H9 (cell line): ENCODE measurements at regions not wholly inside any gene's neighbourhood (a gene's known extent, or its start where the extent isn't known, plus 50 kb on each side); places are given as distances from the start of the nearest gene placed in this dataset.

Experiments
- DNase-seq: peaks from one replicate; pipeline ENCODE4 v3.0.0-alpha.2; 2017
- H2AFZ ChIP-seq: one replicate; pipeline ENCODE4 v1.6.1; 2013; ENCODE audit warnings: mild to moderate bottlenecking, low read length, control low read depth, moderate library complexity
- H2AK5ac ChIP-seq: 2 replicates; pipeline ENCODE4 v1.6.1; 2013; ENCODE audit warnings: low read length, control low read depth, mixed read lengths; ENCODE audit not compliant: insufficient read length
- H2BK120ac ChIP-seq: one replicate; pipeline ENCODE4 v1.6.1; 2013; ENCODE audit warnings: low read depth, mild to moderate bottlenecking, low read length, control low read depth, inconsistent platforms; ENCODE audit not compliant: poor library complexity, severe bottlenecking
- H2BK12ac ChIP-seq: 2 replicates; pipeline ENCODE4 v1.6.1; 2013; ENCODE audit warnings: low read length, control low read depth, mixed read lengths, low read depth; ENCODE audit not compliant: insufficient read length
- H2BK15ac ChIP-seq: 2 replicates; pipeline ENCODE4 v1.6.1; 2013; ENCODE audit warnings: low read depth, low read length, control low read depth
- H2BK20ac ChIP-seq: one replicate; pipeline ENCODE4 v1.6.1; 2013; ENCODE audit warnings: low read depth, mild to moderate bottlenecking, low read length, control low read depth, inconsistent platforms; ENCODE audit not compliant: poor library complexity, severe bottlenecking
- H2BK5ac ChIP-seq: 2 replicates; pipeline ENCODE4 v1.6.1; 2013; ENCODE audit warnings: low read length, control low read depth, mixed read lengths; ENCODE audit not compliant: insufficient read length
- H3K14ac ChIP-seq: 2 replicates; pipeline ENCODE4 v1.6.1; 2013; ENCODE audit warnings: low read length, control low read depth; ENCODE audit not compliant: insufficient read depth
- H3K18ac ChIP-seq: 2 replicates; pipeline ENCODE4 v1.6.1; 2013; ENCODE audit warnings: low read depth, mild to moderate bottlenecking, mixed read lengths, low read length, control low read depth; ENCODE audit not compliant: insufficient read length
- H3K23ac ChIP-seq: 2 replicates; pipeline ENCODE4 v1.6.1; 2013; ENCODE audit warnings: low read length, control low read depth, mixed read lengths, low read depth; ENCODE audit not compliant: insufficient read length
- H3K23me2 ChIP-seq: 2 replicates; pipeline ENCODE4 v1.6.1; 2013; ENCODE audit warnings: low read depth, mild to moderate bottlenecking, mixed read lengths, low read length, control low read depth; ENCODE audit not compliant: insufficient read length, poor library complexity, severe bottlenecking
- H3K27ac ChIP-seq: 2 replicates; pipeline ENCODE4 v1.5.1; 2013; ENCODE audit warnings: low read length, control low read depth, mixed read lengths, low read depth; ENCODE audit not compliant: insufficient read length
- H3K27me3 ChIP-seq: 2 replicates; pipeline ENCODE4 v1.6.1; 2013; ENCODE audit warnings: low read length, control low read depth, inconsistent platforms; ENCODE audit not compliant: insufficient read depth
- H3K4ac ChIP-seq: 2 replicates; pipeline ENCODE4 v1.6.1; 2013; ENCODE audit warnings: low read depth, mild to moderate bottlenecking, control low read depth, inconsistent platforms, low read length, moderate library complexity
- H3K4me1 ChIP-seq: 2 replicates; pipeline ENCODE4 v1.6.1; 2013; ENCODE audit warnings: low read length, control low read depth, inconsistent platforms; ENCODE audit not compliant: insufficient read depth
- H3K4me2 ChIP-seq: 2 replicates; pipeline ENCODE4 v1.6.1; 2013; ENCODE audit warnings: low read length, control low read depth, mixed read lengths; ENCODE audit not compliant: insufficient read length, insufficient read depth
- H3K56ac ChIP-seq: 2 replicates; pipeline ENCODE4 v1.6.1; 2013; ENCODE audit warnings: low read depth, mild to moderate bottlenecking, mixed read lengths, low read length, control low read depth; ENCODE audit not compliant: insufficient read length
- H3K79me1 ChIP-seq: 2 replicates; pipeline ENCODE4 v1.6.1; 2013; ENCODE audit warnings: low read depth, mild to moderate bottlenecking, moderate library complexity, low read length, control low read depth, inconsistent platforms; ENCODE audit not compliant: insufficient read depth, poor library complexity, severe bottlenecking
- H3K79me2 ChIP-seq: 2 replicates; pipeline ENCODE4 v1.6.1; 2013; ENCODE audit warnings: low read length, control low read depth, inconsistent platforms; ENCODE audit not compliant: insufficient read depth
- H3K9ac ChIP-seq: 2 replicates; pipeline ENCODE4 v1.6.1; 2013; ENCODE audit warnings: low read length, control low read depth, mixed read lengths; ENCODE audit not compliant: insufficient read length; ENCODE audit errors: extremely low read depth
- H3K9me3 ChIP-seq: one replicate; pipeline ENCODE4 v1.6.1; 2013; ENCODE audit warnings: low read depth, low read length, inconsistent platforms; ENCODE audit not compliant: control insufficient read depth
- H3T11ph ChIP-seq: one replicate; pipeline ENCODE4 v1.6.1; 2013; ENCODE audit warnings: mild to moderate bottlenecking, low read length, control low read depth, inconsistent platforms
- H4K20me1 ChIP-seq: one replicate; pipeline ENCODE4 v1.6.1; 2013; ENCODE audit not compliant: control insufficient read depth, insufficient read length, insufficient read depth
- H4K5ac ChIP-seq: 2 replicates; pipeline ENCODE4 v1.6.1; 2013; ENCODE audit warnings: low read depth, mild to moderate bottlenecking, mixed read lengths, low read length, control low read depth; ENCODE audit not compliant: insufficient read length
- H4K8ac ChIP-seq: replicated peaks from 2 replicates; pipeline ENCODE4 v1.6.1; 2013; ENCODE audit warnings: low read length, control low read depth, mixed read lengths, low read depth; ENCODE audit not compliant: insufficient read length
- H4K91ac ChIP-seq: 2 replicates; pipeline ENCODE4 v1.6.1; 2013; ENCODE audit warnings: low read depth, mild to moderate bottlenecking, moderate library complexity, mixed read lengths, low read length, control low read depth; ENCODE audit not compliant: insufficient read length
- H3K27ac Mint-ChIP-seq, 3 experiments: 2 replicates in 2 of 3; 3 replicates in 1 of 3; pipeline ENCODE4 v1.8.0; 2020 to 2021; ENCODE audit warnings: mixed read lengths in 3 of 3, mild to moderate bottlenecking in 1 of 3, moderate library complexity in 1 of 3
- H3K27me3 Mint-ChIP-seq: 2 replicates; pipeline ENCODE4 v1.8.0; 2021; ENCODE audit warnings: low read depth, mild to moderate bottlenecking, moderate library complexity, mixed read lengths
- H3K36me3 Mint-ChIP-seq, 3 experiments: 2 replicates in 2 of 3; 3 replicates in 1 of 3; pipeline ENCODE4 v1.8.0; 2020 to 2021; ENCODE audit warnings: low read depth in 3 of 3, mixed read lengths in 3 of 3; ENCODE audit not compliant: insufficient read depth in 1 of 3
- H3K4me1 Mint-ChIP-seq, 2 experiments: 2 replicates each; pipeline ENCODE4 v1.8.0; 2020; ENCODE audit warnings: mixed read lengths in 2 of 2
- H3K4me3 Mint-ChIP-seq, 2 experiments: 2 replicates in 1 of 2; 3 replicates in 1 of 2; pipeline ENCODE4 v1.8.0; 2020 to 2021; ENCODE audit warnings: mild to moderate bottlenecking in 2 of 2, mixed read lengths in 2 of 2, moderate library complexity in 1 of 2
- H3K9me3 Mint-ChIP-seq, 2 experiments: 2 replicates in 1 of 2; 3 replicates in 1 of 2; pipeline ENCODE4 v1.8.0; 2020; ENCODE audit warnings: mild to moderate bottlenecking in 2 of 2, mixed read lengths in 2 of 2, moderate library complexity in 1 of 2
- WGBS: extraction: QIAGEN DNeasy Blood & Tissue Kit; methylation state at CpG from one replicate; pipeline ENCODE4 v1.1.7; 2013; ENCODE audit warnings: missing lambda C conversion rate, low lambda C conversion rate, mixed read lengths; ENCODE audit not compliant: insufficient read length; ENCODE audit errors: extremely low coverage; 5-methylcytosine and 5-hydroxymethylcytosine counted together
- TF ChIP-seq, protein P1 (sequence below): fragments of 200-600 bp; sonication (generic); conservative IDR thresholded peaks from 3 replicates; pipeline ENCODE4 v1.8.0; 2021; ENCODE audit warnings: antibody characterized with exemption, mild to moderate bottlenecking

GRCh38 chr7:109915670-109916069 is 1175.3 kb upstream of the LRRN3 start:
- no peak overlapping the region for H3K9ac ChIP-seq
- Mint-ChIP-seq H3K27ac (no peak overlapping the region), H3K4me3 (no peak overlapping the region), H3K4me1 (no peaks in the 10 kb centered on the region), H3K9me3 (peaks cover 10 to 16% of the 10 kb centered on the region in 2 experiments; a peak in 4 of 5 replicates), H3K27me3 (no peaks in the 10 kb centered on the region), H3K36me3 (no peaks in the 10 kb centered on the region; a peak in 1 of 7 replicates)
- H3T11ph ChIP-seq: no peak overlapping the region
- no peaks in the 10 kb centered on the region for H3K27me3 ChIP-seq
- no peak overlapping the region for H2BK15ac ChIP-seq
- no peaks in the 10 kb centered on the region for H3K79me1 ChIP-seq
- H3K79me2 ChIP-seq: no peaks in the 10 kb centered on the region
- no peaks in the 10 kb centered on the region for H3K9me3 ChIP-seq
- no peak overlapping the region for H3K18ac ChIP-seq
- no peaks in the 10 kb centered on the region for H3K4me1 ChIP-seq
- no peak overlapping the region for H2BK5ac ChIP-seq
- no peak overlapping the region for H2BK20ac ChIP-seq
- no peak overlapping the region for H4K5ac ChIP-seq
- no peak for DNase-seq
- H2BK120ac ChIP-seq: no peak overlapping the region
- H3K23me2 ChIP-seq: no peaks in the 10 kb centered on the region
- no peak overlapping the region for H3K27ac ChIP-seq
- no peak overlapping the region for H3K56ac ChIP-seq
- no peak overlapping the region for H3K4ac ChIP-seq
- H2BK12ac ChIP-seq: no peak overlapping the region
- no peak overlapping the region for H3K4me2 ChIP-seq
- TF ChIP-seq, protein P1, sequence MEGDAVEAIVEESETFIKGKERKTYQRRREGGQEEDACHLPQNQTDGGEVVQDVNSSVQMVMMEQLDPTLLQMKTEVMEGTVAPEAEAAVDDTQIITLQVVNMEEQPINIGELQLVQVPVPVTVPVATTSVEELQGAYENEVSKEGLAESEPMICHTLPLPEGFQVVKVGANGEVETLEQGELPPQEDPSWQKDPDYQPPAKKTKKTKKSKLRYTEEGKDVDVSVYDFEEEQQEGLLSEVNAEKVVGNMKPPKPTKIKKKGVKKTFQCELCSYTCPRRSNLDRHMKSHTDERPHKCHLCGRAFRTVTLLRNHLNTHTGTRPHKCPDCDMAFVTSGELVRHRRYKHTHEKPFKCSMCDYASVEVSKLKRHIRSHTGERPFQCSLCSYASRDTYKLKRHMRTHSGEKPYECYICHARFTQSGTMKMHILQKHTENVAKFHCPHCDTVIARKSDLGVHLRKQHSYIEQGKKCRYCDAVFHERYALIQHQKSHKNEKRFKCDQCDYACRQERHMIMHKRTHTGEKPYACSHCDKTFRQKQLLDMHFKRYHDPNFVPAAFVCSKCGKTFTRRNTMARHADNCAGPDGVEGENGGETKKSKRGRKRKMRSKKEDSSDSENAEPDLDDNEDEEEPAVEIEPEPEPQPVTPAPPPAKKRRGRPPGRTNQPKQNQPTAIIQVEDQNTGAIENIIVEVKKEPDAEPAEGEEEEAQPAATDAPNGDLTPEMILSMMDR: no peak
- no peak overlapping the region for H3K23ac ChIP-seq
- H4K20me1 ChIP-seq: no peaks in the 10 kb centered on the region
- no peak overlapping the region for H2AK5ac ChIP-seq
- no peak overlapping the region for H3K14ac ChIP-seq
- WGBS: no CpG with 5 or more reads among the region's 3 CpGs
- H4K8ac ChIP-seq: no peak overlapping the region
- H4K91ac ChIP-seq: no peak overlapping the region
- H2AFZ ChIP-seq: no peak overlapping the region
